Kasumi-1 (cell line): ENCODE measurements at regions not wholly inside any gene's neighbourhood (a gene's known extent, or its start where the extent isn't known, plus 50 kb on each side); places are given as distances from the start of the nearest gene placed in this dataset.
"Not testable (repeated sequence)": the region's sequence is repeated elsewhere in the genome, so short reads cannot be mapped to it uniquely, and the experiment has no call there.

Experiments
- DNase-seq, 2 experiments: peaks; one replicate each; lab custom pipeline; 2025; lab: John Stamatoyannopoulos, UW

DNA sequence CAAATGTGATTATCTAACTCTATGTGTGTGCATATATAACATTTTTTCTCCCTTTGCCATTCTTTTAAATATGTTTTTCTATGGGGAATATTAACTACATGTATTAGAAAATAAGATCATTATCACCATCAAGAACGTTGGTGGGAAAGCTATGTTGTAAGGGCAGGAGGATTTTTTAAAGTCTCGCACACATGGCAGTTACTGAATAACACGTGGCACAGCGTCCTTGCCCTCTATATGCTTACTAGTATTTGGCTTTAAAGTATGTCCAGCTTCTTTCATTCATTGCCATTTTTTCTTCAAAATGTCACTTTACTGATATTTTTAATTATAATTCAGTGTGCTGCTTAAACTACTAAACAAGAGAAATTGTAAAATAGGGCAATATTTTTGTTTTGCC, 944.3 kb downstream of the SOCS6 start:
- DNase-seq, result no peak

GRCh38 chr18:71223486-71223885, 934.6 kb downstream of the SOCS6 start:
- no peak for DNase-seq

DNA sequence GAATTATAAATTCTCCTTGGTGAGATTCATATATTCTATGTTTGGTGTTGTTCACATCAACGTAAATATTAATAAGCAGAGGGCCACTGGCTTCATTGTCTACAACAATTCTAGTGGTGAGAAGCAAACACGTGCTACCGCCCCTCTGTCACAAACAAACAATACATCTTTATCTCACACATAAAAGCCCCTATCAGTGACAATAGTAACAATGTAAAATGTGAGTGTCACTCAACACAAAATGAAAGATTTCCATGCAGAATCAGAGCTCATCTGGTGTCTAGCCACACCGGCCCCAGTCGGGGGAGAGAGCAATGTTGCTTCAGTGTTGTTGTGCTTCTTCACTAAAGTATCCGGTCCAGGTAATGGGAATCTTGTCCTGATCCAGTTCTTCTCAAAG, 932.6 kb downstream of the SOCS6 start:
- DNase-seq, result no peak

- not testable (repeated sequence) for DNase-seq
Observed at GRCh38 chr18:71212739-71213138, 923.9 kb downstream of the SOCS6 start.

- no peak for DNase-seq
Observed at GRCh38 chr18:71212222-71212621, 923.4 kb downstream of the SOCS6 start.

DNA sequence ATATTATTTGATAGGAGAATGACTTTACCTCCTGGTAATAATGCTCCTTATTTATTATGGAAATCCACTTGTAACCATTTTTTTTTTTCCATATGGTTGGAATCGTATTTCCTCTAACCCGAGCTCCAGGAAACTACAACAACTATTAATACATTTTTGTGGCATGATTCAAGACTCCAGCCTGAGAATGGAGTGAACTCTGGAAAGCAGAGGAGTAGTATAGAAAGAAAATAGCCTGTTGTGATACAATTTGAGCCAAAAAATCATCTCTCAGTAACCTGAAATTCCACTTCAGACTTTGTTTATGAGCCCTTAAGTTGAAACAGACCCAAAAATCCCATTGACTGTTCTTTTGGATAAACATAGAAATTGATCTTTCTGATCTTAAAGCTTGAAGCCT, 921.1 kb downstream of the SOCS6 start:
- no peak for DNase-seq

- no peak for DNase-seq
Observed at GRCh38 chr18:71194438-71194837, 905.6 kb downstream of the SOCS6 start.

- no peak for DNase-seq
Observed at GRCh38 chr18:71189581-71189980, 900.7 kb downstream of the SOCS6 start.

GRCh38 chr18:71168557-71169145, 879.8 kb downstream of the SOCS6 start:
- DNase-seq, result no peak

GRCh38 chr18:71136487-71136886, 847.6 kb downstream of the SOCS6 start:
- DNase-seq, result no peak

DNA sequence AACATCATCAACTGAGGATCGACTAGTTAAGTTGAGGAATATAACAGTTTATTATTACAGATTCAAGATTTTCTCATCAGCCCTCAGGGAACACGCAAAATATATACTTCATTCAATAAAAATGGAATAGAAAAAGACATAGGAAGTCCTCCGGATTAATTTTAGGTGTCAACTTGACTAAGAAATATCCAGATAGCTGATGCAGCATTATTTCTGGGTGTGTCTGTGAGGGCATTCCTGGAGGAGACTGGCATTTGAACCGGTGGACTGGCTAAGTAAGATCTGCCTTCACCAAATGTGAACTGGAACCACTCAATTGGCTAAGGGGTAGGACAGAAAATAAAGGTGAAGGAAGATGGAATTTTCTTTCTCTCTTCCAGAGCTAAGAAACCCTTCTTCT, 845.3 kb downstream of the SOCS6 start:
- no peak for DNase-seq

DNA sequence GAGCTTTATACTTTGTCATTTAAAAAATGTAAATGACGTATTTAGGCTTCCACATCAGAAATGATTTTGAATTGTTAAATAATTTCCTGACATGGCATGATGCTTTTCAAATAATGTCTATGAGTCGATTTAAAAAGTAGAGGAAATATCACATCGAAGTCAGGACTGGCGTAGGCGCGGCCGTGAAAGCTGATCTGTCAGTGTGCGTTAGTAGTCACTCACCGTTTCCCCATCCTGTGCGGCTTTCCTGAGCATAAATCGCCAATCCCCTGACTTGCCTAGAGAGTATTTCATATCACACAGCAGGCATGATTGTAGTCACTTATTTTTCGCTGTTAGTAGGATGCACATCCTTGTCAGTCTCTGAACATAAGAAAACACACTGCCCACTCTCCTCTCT, 843.1 kb downstream of the SOCS6 start:
- no peak for DNase-seq

- DNase-seq, result no peak
Observed at GRCh38 chr18:71130351-71130750, 841.5 kb downstream of the SOCS6 start.

GRCh38 chr18:71125581-71125980, 836.7 kb downstream of the SOCS6 start:
- DNase-seq, result no peak

GRCh38 chr18:71116535-71116934, 827.7 kb downstream of the SOCS6 start:
- no peak for DNase-seq

GRCh38 chr18:71115261-71115660, 826.4 kb downstream of the SOCS6 start:
- no peak for DNase-seq

- DNase-seq, result no peak
Observed at GRCh38 chr18:71114550-71115210, 825.8 kb downstream of the SOCS6 start.

- no peak for DNase-seq
Observed at GRCh38 chr18:71107244-71107643, 818.4 kb downstream of the SOCS6 start.

- no peak for DNase-seq
Observed at GRCh38 chr18:71106701-71107100, 817.9 kb downstream of the SOCS6 start.

GRCh38 chr18:71105994-71106546, 817.2 kb downstream of the SOCS6 start:
- DNase-seq, result no peak

DNA sequence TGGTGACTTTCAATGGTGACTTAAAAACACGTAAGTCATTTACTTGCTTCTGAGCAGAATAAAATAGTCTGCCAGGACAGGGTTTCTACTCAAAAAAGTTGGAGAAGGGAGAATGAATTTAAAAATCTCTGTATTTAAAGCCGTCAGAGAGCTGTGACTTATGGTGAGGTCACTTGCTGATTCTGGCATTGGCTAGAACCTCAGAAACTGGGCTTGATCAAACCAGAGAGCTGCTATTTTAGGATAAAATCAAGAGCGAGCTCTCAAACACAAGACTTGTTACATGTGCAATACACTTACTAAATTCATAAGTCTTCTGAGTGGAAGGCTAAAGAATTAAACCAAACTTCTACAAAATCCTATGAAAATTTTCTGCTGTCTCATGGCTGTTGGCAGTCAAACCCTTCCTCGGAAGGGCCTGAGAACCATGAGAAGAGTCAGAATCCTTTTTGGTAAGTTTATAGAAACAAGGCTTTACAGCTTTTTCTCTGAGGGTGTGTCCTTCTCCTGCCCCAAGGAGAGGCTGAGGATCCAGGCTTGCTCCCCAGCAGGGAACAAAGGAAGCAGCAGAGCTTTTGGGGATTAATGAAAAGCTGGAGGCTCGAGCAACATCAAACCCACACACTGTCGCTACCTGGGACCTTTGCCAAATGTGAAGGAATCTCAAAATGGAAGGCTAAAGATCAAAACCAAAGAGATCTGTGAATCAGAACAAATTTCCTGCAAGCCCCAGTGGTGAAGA, 816.4 kb downstream of the SOCS6 start:
- no peak for DNase-seq

- DNase-seq, result no peak
Observed at GRCh38 chr18:71079606-71080005, 790.8 kb downstream of the SOCS6 start.

DNA sequence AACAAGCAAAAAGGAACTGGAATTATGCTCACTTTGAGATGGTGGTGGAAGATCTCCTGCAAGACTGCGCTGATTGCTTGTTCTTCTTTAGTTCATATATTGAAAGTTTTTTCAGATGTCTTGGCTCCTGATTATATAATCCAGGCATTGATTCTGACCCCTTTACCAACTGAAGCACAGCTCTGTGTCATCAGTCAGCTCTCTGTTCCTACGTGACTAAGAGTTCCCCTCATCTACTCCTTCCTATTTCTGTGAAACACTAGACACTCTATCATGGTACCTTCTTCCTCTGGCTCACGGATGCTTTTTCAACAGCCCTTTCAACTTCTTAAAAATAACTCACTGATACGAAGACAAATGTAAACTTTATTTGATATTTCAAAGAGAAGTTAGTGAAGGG, 788.6 kb downstream of the SOCS6 start:
- DNase-seq, result no peak
